ENCODE measurements at regions not wholly inside any gene's neighbourhood (a gene's known extent, or its start where the extent isn't known, plus 50 kb on each side); places are given as distances from the start of the nearest gene placed in this dataset.
"Not testable (repeated sequence)": the region's sequence is repeated elsewhere in the genome, so short reads cannot be mapped to it uniquely, and the experiment has no call there.

- DNase-seq (ENCODE audit: low read depth, low spot score) (no peak), ATAC-seq (no peak)
- intact Hi-C loops (cut with micrococcal nuclease; ENCODE audit: unreplicated experiment), result no loop called here
- no peaks in the 10 kb centered on the region for H3K27me3 ChIP-seq (ENCODE audit: control insufficient read depth, insufficient read depth, low read length)
- H3K36me3 ChIP-seq (ENCODE audit: control insufficient read depth, insufficient read depth, low read length), result no peaks in the 10 kb centered on the region
- in situ Hi-C loops (cut with HindIII; ENCODE audit: low pct_unique_long_range_greater_than_20kb, low sequenced_read_pairs), result no loop called here
- TF ChIP-seq SIN3A (IDR thresholded peaks at IDR 0.05; ENCODE audit: borderline replicate concordance, insufficient read depth, low read depth, low read length) (no peak), TCF7L2 (IDR thresholded peaks at IDR 0.05; ENCODE audit: low read depth, low read length) (no peak), CTCF (IDR thresholded peaks at IDR 0.05) (no peak), POLR2AphosphoS5 (IDR thresholded peaks at IDR 0.05; ENCODE audit: low read depth, low read length) (no peak), REST (IDR thresholded peaks at IDR 0.05; ENCODE audit: insufficient read depth in 1 of 2, low read depth in 2 of 2, low read length in 1 of 2) (no peak)
- no peaks in the 10 kb centered on the region for H3K9me3 ChIP-seq (ENCODE audit: control insufficient read depth, insufficient read depth, low read depth, low read length)
- CTCF ChIA-PET, result no interaction called here
- no TSS peak for BruUV-seq (replicated peaks)
- POLR2A ChIA-PET, result no interaction called here
- no peak overlapping the region for H3K27ac ChIP-seq (ENCODE audit: low read length)
- H3K4me3 ChIP-seq (ENCODE audit: low read depth in 2 of 2, low read length in 2 of 2), result no peak overlapping the region
- H3K4me1 ChIP-seq (ENCODE audit: control insufficient read depth, insufficient read depth, low read length), result no peaks in the 10 kb centered on the region
These were observed 337.5 kb upstream of the PCSK5 start for GRCh38 chr9:75552941-75553340.

GRCh38 chr9:75566813-75567212, 323.7 kb upstream of the PCSK5 start:
- DNase-seq (ENCODE audit: low read depth, low spot score); H3K27me3 ChIP-seq (ENCODE audit: control insufficient read depth, insufficient read depth, low read length); ATAC-seq; H3K27ac ChIP-seq (ENCODE audit: low read length); H3K4me1 ChIP-seq (ENCODE audit: control insufficient read depth, insufficient read depth, low read length); H3K36me3 ChIP-seq (ENCODE audit: control insufficient read depth, insufficient read depth, low read length); in situ Hi-C loops (cut with HindIII; ENCODE audit: low pct_unique_long_range_greater_than_20kb, low sequenced_read_pairs); intact Hi-C loops (cut with micrococcal nuclease; ENCODE audit: unreplicated experiment); H3K4me3 ChIP-seq (ENCODE audit: low read depth in 2 of 2, low read length in 2 of 2); CTCF ChIA-PET; POLR2A ChIA-PET; BruUV-seq (replicated peaks); H3K9me3 ChIP-seq (ENCODE audit: control insufficient read depth, insufficient read depth, low read depth, low read length): not testable (repeated sequence)

- in situ Hi-C loops (cut with HindIII; ENCODE audit: low pct_unique_long_range_greater_than_20kb, low sequenced_read_pairs), result no loop called here
- ChIA-PET CTCF (no interaction called here), POLR2A (no interaction called here)
- Histone ChIP-seq H3K9me3 (ENCODE audit: control insufficient read depth, insufficient read depth, low read depth, low read length) (no peaks in the 10 kb centered on the region), H3K27me3 (ENCODE audit: control insufficient read depth, insufficient read depth, low read length) (no peaks in the 10 kb centered on the region), H3K4me1 (ENCODE audit: control insufficient read depth, insufficient read depth, low read length) (no peaks in the 10 kb centered on the region), H3K36me3 (ENCODE audit: control insufficient read depth, insufficient read depth, low read length) (no peaks in the 10 kb centered on the region), H3K4me3 (ENCODE audit: low read depth in 2 of 2, low read length in 2 of 2) (no peak overlapping the region), H3K27ac (ENCODE audit: low read length) (no peak overlapping the region)
- DNase-seq (ENCODE audit: low read depth, low spot score), result no peak
- ATAC-seq, result no peak
- no TSS peak for BruUV-seq (replicated peaks)
- intact Hi-C loops (cut with micrococcal nuclease; ENCODE audit: unreplicated experiment), result no loop called here
- TF ChIP-seq SIN3A (IDR thresholded peaks at IDR 0.05; ENCODE audit: borderline replicate concordance, insufficient read depth, low read depth, low read length), result no peak
- TF ChIP-seq REST (IDR thresholded peaks at IDR 0.05; ENCODE audit: insufficient read depth in 1 of 2, low read depth in 2 of 2, low read length in 1 of 2), result no peak
- TF ChIP-seq CTCF (IDR thresholded peaks at IDR 0.05), result no peak
- TF ChIP-seq TCF7L2 (IDR thresholded peaks at IDR 0.05; ENCODE audit: low read depth, low read length), result no peak
- TF ChIP-seq POLR2AphosphoS5 (IDR thresholded peaks at IDR 0.05; ENCODE audit: low read depth, low read length), result no peak
These were observed 319.9 kb upstream of the PCSK5 start for GRCh38 chr9:75570538-75570937.
